Motor neuron (in vitro differentiated cells): ENCODE measurements at regions not wholly inside any gene's neighbourhood (a gene's known extent, or its start where the extent isn't known, plus 50 kb on each side); places are given as distances from the start of the nearest gene placed in this dataset.

ENCODE experiments used
- ATAC-seq, 8 experiments: fragments of 200-7000 bp; cut with Tn5 transposase; replicated peaks in 6 of 8; 2 replicates each; pipeline ENCODE4 v1.8.0; 2021; ENCODE audit warnings: mild to moderate bottlenecking in 8 of 8, moderate library complexity in 8 of 8
- H3K27ac ChIP-seq, 2 donors: fragments of 250-450 bp; sonication (Bioruptor Pico); 2 replicates each; pipeline ENCODE4 v1.9.0; 2021; ENCODE audit warnings: antibody characterized with exemption in 2 of 2, mild to moderate bottlenecking in 2 of 2, moderate library complexity in 1 of 2
- H3K4me1 ChIP-seq, 2 donors: fragments of 250-450 bp; sonication (Bioruptor Pico); replicated peaks in 1 of 2; 2 replicates each; pipeline ENCODE4 v1.6.1; 2021; ENCODE audit warnings: antibody characterized with exemption in 2 of 2, mild to moderate bottlenecking in 2 of 2, moderate library complexity in 1 of 2
- H3K4me3 ChIP-seq, 5 donors: fragments of 250-450 bp; sonication (Bioruptor Pico); 2 replicates each; pipeline ENCODE4 v1.9.0; 2021; ENCODE audit warnings: antibody characterized with exemption in 5 of 5, mild to moderate bottlenecking in 5 of 5, moderate library complexity in 4 of 5
- WGBS, 10 experiments: fragments of 450-650 bp; shearing (Covaris generic); methylation state at CpG; one replicate each; pipeline ENCODE4 v1.0.0; 2022; 5-methylcytosine and 5-hydroxymethylcytosine counted together
- in situ Hi-C, 9 experiments: fragments of 400-800 bp; cut with MboI; loops; one replicate each; pipeline ENCODE4 v1.15.0; 2021; ENCODE audit warnings: low sequenced_read_pairs in 9 of 9, low pct_unique_long_range_greater_than_20kb in 2 of 9; ENCODE audit not compliant: unreplicated experiment in 9 of 9

DNA sequence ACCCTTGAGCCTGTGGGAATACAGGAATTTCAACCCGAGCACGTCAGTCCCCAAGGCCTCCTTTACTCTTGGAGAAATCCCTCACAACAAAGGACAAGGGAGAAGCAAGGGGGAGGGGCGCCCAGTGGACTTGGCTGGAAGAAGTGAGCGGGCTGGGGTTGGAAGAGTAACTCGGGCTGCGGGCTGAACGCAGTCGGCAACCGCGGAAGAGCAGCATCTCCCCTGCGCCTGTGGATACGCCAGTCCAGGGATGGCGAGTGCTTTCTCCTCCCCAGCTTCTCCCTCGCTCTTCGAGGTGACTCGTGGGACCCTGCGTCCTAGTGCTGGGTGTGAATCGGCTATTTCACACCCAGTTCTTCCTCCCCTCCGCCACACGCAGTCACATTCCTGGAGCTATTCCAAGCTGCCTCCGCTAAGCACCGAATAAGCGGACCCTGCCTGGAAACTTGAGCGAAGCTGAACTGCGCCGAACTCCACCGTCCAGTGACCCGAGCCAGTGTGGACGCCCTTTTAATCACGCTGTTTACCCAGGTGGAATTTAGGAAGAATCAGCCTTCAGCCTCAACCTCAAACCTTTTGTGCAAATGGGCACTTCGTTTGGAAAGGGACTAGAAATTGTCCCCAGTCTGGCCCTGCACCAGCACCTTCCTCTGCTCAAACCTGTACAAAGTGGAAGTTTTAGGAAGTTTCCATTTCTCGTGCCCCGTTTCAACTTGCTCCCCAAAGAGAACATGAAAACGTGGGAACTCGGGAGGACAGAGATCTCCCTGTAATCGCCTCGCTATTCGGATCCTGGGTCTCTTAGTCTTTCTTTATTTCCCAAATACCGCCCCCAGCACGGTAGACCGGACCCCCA is 64.3 kb upstream of the WDR17 start:
- ATAC-seq: peak; percentile 36 to 80 (median 73)
- H3K4me1 ChIP-seq: peaks cover 0 to 6% of the 10 kb centered on the region in 2 donors
- peak overlapping the region; percentile 42 to 80 (median 52) for H3K4me3 ChIP-seq
- in situ Hi-C loops: loop anchor here in 1 of 9 experiments (25.0 kb wide), 1 partner anchor 336 kb away; no protein-coding TSS in a partner anchor
- WGBS, 10 experiments: 0 to 10% (median 2%) methylated on average over 1 to 15 of the region's 41 CpGs; no CpG with 5 or more reads in 1 of the 10 experiments
- H3K27ac ChIP-seq: peak overlapping the region in 1 of 2 donors; percentile 11

DNA sequence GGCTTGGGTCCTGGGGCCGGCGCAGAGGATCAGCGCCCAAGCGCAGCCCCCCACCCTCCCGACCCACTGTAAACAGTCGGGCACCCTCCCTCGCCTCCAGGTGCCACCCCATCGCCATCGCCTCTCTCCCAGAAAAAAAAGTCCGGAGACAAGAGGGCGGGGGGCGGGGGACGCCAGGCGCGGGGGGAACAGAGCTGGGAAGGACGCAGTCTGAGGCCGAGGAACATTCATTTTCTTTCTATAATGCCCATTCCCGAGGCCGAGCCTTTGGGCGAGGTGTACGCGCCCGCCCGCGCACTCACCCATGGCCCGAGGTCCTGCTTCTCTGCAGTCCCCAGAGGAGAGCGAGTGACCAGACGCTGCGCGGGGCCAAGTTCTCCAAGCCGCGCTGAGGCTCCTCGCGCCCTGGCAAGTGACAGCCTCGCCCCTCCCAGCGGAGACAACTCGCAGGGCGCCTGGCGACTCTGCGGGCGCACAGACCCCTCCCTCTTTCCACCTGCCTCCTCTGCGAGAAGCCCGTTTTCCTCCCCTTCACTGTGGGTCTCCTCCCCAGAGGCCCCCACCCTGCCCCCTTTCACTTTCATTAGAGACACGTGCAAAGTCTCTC is 63.5 kb upstream of the WDR17 start:
- peaks cover 0 to 6% of the 10 kb centered on the region in 2 donors for H3K4me1 ChIP-seq
- peak; percentile 59 to 85 (median 80) for ATAC-seq
- H3K27ac ChIP-seq: no peak overlapping the region
- WGBS, 10 experiments: 0% methylated on average over 6 of the region's 44 CpGs; no CpG with 5 or more reads in 9 of the 10 experiments
- in situ Hi-C loops: loop anchor here in 1 of 9 experiments (25.0 kb wide), 1 partner anchor 335 kb away; no protein-coding TSS in a partner anchor
- H3K4me3 ChIP-seq: peak overlapping the region; percentile 42 to 80 (median 52)

DNA sequence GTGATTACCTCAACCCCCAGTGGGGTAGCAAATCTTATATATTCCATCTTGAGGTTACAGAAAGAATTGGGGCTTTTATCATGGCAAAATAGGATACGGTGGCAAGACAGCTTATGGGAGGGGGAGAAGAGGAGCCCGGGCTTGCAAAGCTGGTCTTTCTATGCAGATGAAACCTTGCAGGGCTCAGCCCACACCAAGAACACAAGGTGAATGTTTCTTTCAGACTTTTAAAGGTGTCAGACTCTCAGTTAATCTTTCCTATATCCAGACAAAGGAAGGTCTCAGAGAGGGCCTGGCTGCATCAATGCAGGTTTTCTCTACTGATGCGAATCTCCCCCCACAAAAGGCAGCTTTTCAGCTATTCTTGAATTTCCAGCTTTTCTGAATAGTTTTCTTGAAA is 59.9 kb upstream of the WDR17 start:
- WGBS, 10 experiments: 20 to 100% (median 51%) methylated on average over 1 to 3 of the region's 3 CpGs
- H3K27ac ChIP-seq: no peak overlapping the region
- no peaks in the 10 kb centered on the region for H3K4me1 ChIP-seq
- in situ Hi-C loops: loop anchor here in 1 of 9 experiments (25.0 kb wide), 1 partner anchor 332 kb away; no protein-coding TSS in a partner anchor
- H3K4me3 ChIP-seq: no peak overlapping the region
- no peak for ATAC-seq

- no peak for ATAC-seq
- 20 to 100% (median 92%) methylated on average over 1 to 2 of the region's 2 CpGs; no CpG with 5 or more reads in 2 of the 10 experiments for WGBS, 10 experiments
Measured at GRCh38 chr4:176009254-176009653, 56.4 kb upstream of the WDR17 start.

GRCh38 chr4:176011529-176011928 is 54.1 kb upstream of the WDR17 start:
- in situ Hi-C loops: loop anchor here in 1 of 9 experiments (25.0 kb wide), 1 partner anchor 326 kb away; no protein-coding TSS in a partner anchor
- 0 to 67% (median 13%) methylated on average over 1 to 2 of the region's 2 CpGs; no CpG with 5 or more reads in 2 of the 10 experiments for WGBS, 10 experiments
- H3K27ac ChIP-seq: no peak overlapping the region
- H3K4me3 ChIP-seq: no peak overlapping the region
- ATAC-seq: peak in 3 of 8 experiments; percentile 12 to 82 (median 76)
- no peaks in the 10 kb centered on the region for H3K4me1 ChIP-seq

More at GRCh38 chr4:176009254-176009653, 56.4 kb upstream of the WDR17 start:
- Histone ChIP-seq H3K27ac (no peak overlapping the region), H3K4me3 (no peak overlapping the region), H3K4me1 (no peaks in the 10 kb centered on the region)
- in situ Hi-C loops: loop anchor here in 1 of 9 experiments (25.0 kb wide), 1 partner anchor 328 kb away; no protein-coding TSS in a partner anchor

GRCh38 chr4:176013476-176014247 is 52.0 kb upstream of the WDR17 start:
- in situ Hi-C loops: loop anchor here in 1 of 9 experiments (25.0 kb wide), 1 partner anchor 324 kb away; no protein-coding TSS in a partner anchor
- Histone ChIP-seq H3K27ac (no peak overlapping the region), H3K4me1 (no peaks in the 10 kb centered on the region), H3K4me3 (no peak overlapping the region)
- 20 to 100% (median 86%) methylated on average over 1 to 7 of the region's 8 CpGs; no CpG with 5 or more reads in 1 of the 10 experiments for WGBS, 10 experiments
- no peak for ATAC-seq

- no peak for ATAC-seq
- no peak overlapping the region for H3K4me3 ChIP-seq
- H3K27ac ChIP-seq: no peak overlapping the region
- no peaks in the 10 kb centered on the region for H3K4me1 ChIP-seq
- in situ Hi-C loops: loop anchor here in 1 of 9 experiments (25.0 kb wide), 1 partner anchor 323 kb away; no protein-coding TSS in a partner anchor
Measured at GRCh38 chr4:176014583-176015108, 51.0 kb upstream of the WDR17 start.
